ENCODE measurements at regions not wholly inside any gene's neighbourhood (a gene's known extent, or its start where the extent isn't known, plus 50 kb on each side); places are given as distances from the start of the nearest gene placed in this dataset.
"Not testable (repeated sequence)": the region's sequence is repeated elsewhere in the genome, so short reads cannot be mapped to it uniquely, and the experiment has no call there.

DNA sequence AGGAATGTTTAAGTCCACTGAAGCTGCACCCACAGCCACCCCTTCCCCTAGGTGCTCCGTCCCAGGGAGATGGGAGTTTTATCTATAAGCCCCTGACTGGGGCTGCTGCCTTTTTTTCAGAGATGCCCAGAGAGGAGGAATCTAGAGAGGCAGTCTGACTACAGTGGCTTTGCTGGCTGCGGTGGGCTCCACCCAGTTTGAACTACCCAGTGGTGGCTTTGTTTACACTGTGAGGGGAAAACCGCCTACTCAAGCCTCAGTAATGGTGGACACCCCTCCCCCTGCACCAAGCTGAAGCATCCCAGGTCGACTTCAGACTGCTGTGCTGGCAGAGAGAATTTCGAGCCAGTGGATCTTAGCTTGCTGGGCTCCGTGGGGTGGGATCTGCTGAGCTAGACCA is 298.0 kb downstream of the PLK2 start:
- TF ChIP-seq, protein P1, sequence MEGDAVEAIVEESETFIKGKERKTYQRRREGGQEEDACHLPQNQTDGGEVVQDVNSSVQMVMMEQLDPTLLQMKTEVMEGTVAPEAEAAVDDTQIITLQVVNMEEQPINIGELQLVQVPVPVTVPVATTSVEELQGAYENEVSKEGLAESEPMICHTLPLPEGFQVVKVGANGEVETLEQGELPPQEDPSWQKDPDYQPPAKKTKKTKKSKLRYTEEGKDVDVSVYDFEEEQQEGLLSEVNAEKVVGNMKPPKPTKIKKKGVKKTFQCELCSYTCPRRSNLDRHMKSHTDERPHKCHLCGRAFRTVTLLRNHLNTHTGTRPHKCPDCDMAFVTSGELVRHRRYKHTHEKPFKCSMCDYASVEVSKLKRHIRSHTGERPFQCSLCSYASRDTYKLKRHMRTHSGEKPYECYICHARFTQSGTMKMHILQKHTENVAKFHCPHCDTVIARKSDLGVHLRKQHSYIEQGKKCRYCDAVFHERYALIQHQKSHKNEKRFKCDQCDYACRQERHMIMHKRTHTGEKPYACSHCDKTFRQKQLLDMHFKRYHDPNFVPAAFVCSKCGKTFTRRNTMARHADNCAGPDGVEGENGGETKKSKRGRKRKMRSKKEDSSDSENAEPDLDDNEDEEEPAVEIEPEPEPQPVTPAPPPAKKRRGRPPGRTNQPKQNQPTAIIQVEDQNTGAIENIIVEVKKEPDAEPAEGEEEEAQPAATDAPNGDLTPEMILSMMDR (IDR thresholded peaks at IDR 0.05), result not testable (repeated sequence)
- TF ChIP-seq POLR2A, EP300 (IDR thresholded peaks at IDR 0.05): not testable (repeated sequence)

All from ovary (tissue), 3 donors.